GM19463 (cell line): ENCODE measurements at regions not wholly inside any gene's neighbourhood (a gene's known extent, or its start where the extent isn't known, plus 50 kb on each side); places are given as distances from the start of the nearest gene placed in this dataset.

Experiments used
- ATAC-seq: cut with Tn5 transposase; IDR thresholded peaks from one replicate; pipeline ENCODE4 v1.9.1; 2021; ENCODE audit warnings: mild to moderate bottlenecking, moderate library complexity; ENCODE audit not compliant: unreplicated experiment

GRCh38 chr15:46383978-46384377 is 749.1 kb downstream of the SQOR start:
- ATAC-seq, result no peak

GRCh38 chr15:46386356-46386755 is 751.5 kb downstream of the SQOR start:
- no peak for ATAC-seq

- ATAC-seq, result no peak
These were observed 754.9 kb downstream of the SQOR start for GRCh38 chr15:46389739-46390138.

- no peak for ATAC-seq
These were observed 759.6 kb downstream of the SQOR start for GRCh38 chr15:46394463-46394862.

- ATAC-seq, result no peak
These were observed 773.5 kb downstream of the SQOR start for GRCh38 chr15:46408312-46408711.

GRCh38 chr15:46409841-46410301 is 775.0 kb downstream of the SQOR start:
- no peak for ATAC-seq

GRCh38 chr15:46410705-46411104 is 775.9 kb downstream of the SQOR start:
- no peak for ATAC-seq

- ATAC-seq, result no peak
These were observed 777.1 kb downstream of the SQOR start for GRCh38 chr15:46411900-46412299.

GRCh38 chr15:46413799-46414198 is 779.0 kb downstream of the SQOR start:
- no peak for ATAC-seq

GRCh38 chr15:46416544-46416943 is 781.7 kb downstream of the SQOR start:
- no peak for ATAC-seq

GRCh38 chr15:46420990-46421389 is 786.2 kb downstream of the SQOR start:
- no peak for ATAC-seq

- ATAC-seq, result no peak
These were observed 806.6 kb downstream of the SQOR start for GRCh38 chr15:46441294-46442062.

- no peak for ATAC-seq
These were observed 807.4 kb downstream of the SQOR start for GRCh38 chr15:46442184-46442583.

GRCh38 chr15:46442901-46443590 is 808.2 kb downstream of the SQOR start:
- ATAC-seq, result no peak

GRCh38 chr15:46450112-46450809 is 815.4 kb downstream of the SQOR start:
- no peak for ATAC-seq

- no peak for ATAC-seq
These were observed 816.0 kb downstream of the SQOR start for GRCh38 chr15:46450810-46451182.

GRCh38 chr15:46452297-46452820 is 817.5 kb downstream of the SQOR start:
- ATAC-seq, result no peak

- ATAC-seq, result no peak
These were observed 821.6 kb downstream of the SQOR start for GRCh38 chr15:46456456-46456855.

GRCh38 chr15:46460431-46461094 is 825.7 kb downstream of the SQOR start:
- no peak for ATAC-seq

- no peak for ATAC-seq
These were observed 826.6 kb downstream of the SQOR start for GRCh38 chr15:46461416-46461815.

- no peak for ATAC-seq
These were observed 832.2 kb downstream of the SQOR start for GRCh38 chr15:46467041-46467440.
